ENCODE measurements at regions not wholly inside any gene's neighbourhood (a gene's known extent, or its start where the extent isn't known, plus 50 kb on each side); places are given as distances from the start of the nearest gene placed in this dataset.
"Not testable (repeated sequence)": the region's sequence is repeated elsewhere in the genome, so short reads cannot be mapped to it uniquely, and the experiment has no call there.

- no peak for DNase-seq (ENCODE audit: low read depth)
- no peak overlapping the region for H3K4me3 ChIP-seq (ENCODE audit: low read depth, low read length)
- TF ChIP-seq CTCF (IDR thresholded peaks at IDR 0.05; ENCODE audit: low read depth, low read length): no peak
- TF ChIP-seq MAX (IDR thresholded peaks at IDR 0.05; ENCODE audit: low read depth, low read length): no peak
- TF ChIP-seq MYC (IDR thresholded peaks at IDR 0.05; ENCODE audit: low read depth, low read length): no peak
- no peak for TF ChIP-seq POLR2A (IDR thresholded peaks at IDR 0.05; ENCODE audit: extremely low read depth, insufficient read length)
These were observed 1132.1 kb upstream of the ALCAM start for GRCh38 chr3:104234442-104235194.

GRCh38 chr3:104244680-104245220, 1122.0 kb upstream of the ALCAM start:
- TF ChIP-seq MAX (IDR thresholded peaks at IDR 0.05; ENCODE audit: low read depth, low read length) (no peak), MYC (IDR thresholded peaks at IDR 0.05; ENCODE audit: low read depth, low read length) (no peak), POLR2A (IDR thresholded peaks at IDR 0.05; ENCODE audit: extremely low read depth, insufficient read length) (no peak), CTCF (IDR thresholded peaks at IDR 0.05; ENCODE audit: low read depth, low read length) (no peak)
- no peak for DNase-seq (ENCODE audit: low read depth)
- no peak overlapping the region for H3K4me3 ChIP-seq (ENCODE audit: low read depth, low read length)

- TF ChIP-seq MYC (IDR thresholded peaks at IDR 0.05; ENCODE audit: low read depth, low read length): no peak
- no peak for TF ChIP-seq CTCF (IDR thresholded peaks at IDR 0.05; ENCODE audit: low read depth, low read length)
- no peak for TF ChIP-seq POLR2A (IDR thresholded peaks at IDR 0.05; ENCODE audit: extremely low read depth, insufficient read length)
- TF ChIP-seq MAX (IDR thresholded peaks at IDR 0.05; ENCODE audit: low read depth, low read length): no peak
- H3K4me3 ChIP-seq (ENCODE audit: low read depth, low read length): no peak overlapping the region
- DNase-seq (ENCODE audit: low read depth): no peak
These were observed 1121.4 kb upstream of the ALCAM start for GRCh38 chr3:104245261-104245660.

GRCh38 chr3:104245981-104246380, 1120.7 kb upstream of the ALCAM start:
- no peak for TF ChIP-seq POLR2A (IDR thresholded peaks at IDR 0.05; ENCODE audit: extremely low read depth, insufficient read length)
- no peak for TF ChIP-seq MAX (IDR thresholded peaks at IDR 0.05; ENCODE audit: low read depth, low read length)
- no peak for TF ChIP-seq MYC (IDR thresholded peaks at IDR 0.05; ENCODE audit: low read depth, low read length)
- TF ChIP-seq CTCF (IDR thresholded peaks at IDR 0.05; ENCODE audit: low read depth, low read length): no peak
- no peak for DNase-seq (ENCODE audit: low read depth)
- no peak overlapping the region for H3K4me3 ChIP-seq (ENCODE audit: low read depth, low read length)

GRCh38 chr3:104257486-104257885, 1109.2 kb upstream of the ALCAM start:
- DNase-seq (ENCODE audit: low read depth): no peak
- TF ChIP-seq MYC (IDR thresholded peaks at IDR 0.05; ENCODE audit: low read depth, low read length) (no peak), POLR2A (IDR thresholded peaks at IDR 0.05; ENCODE audit: extremely low read depth, insufficient read length) (no peak)
- no peak overlapping the region for H3K4me3 ChIP-seq (ENCODE audit: low read depth, low read length)

GRCh38 chr3:104263477-104263876, 1103.2 kb upstream of the ALCAM start:
- DNase-seq (ENCODE audit: low read depth): no peak
- TF ChIP-seq MYC (IDR thresholded peaks at IDR 0.05; ENCODE audit: low read depth, low read length): no peak
- TF ChIP-seq POLR2A (IDR thresholded peaks at IDR 0.05; ENCODE audit: extremely low read depth, insufficient read length): no peak
- no peak for TF ChIP-seq CTCF (IDR thresholded peaks at IDR 0.05; ENCODE audit: low read depth, low read length)
- no peak for TF ChIP-seq MAX (IDR thresholded peaks at IDR 0.05; ENCODE audit: low read depth, low read length)
- no peak overlapping the region for H3K4me3 ChIP-seq (ENCODE audit: low read depth, low read length)

- not testable (repeated sequence) for DNase-seq (ENCODE audit: low read depth); H3K4me3 ChIP-seq (ENCODE audit: low read depth, low read length)
These were observed 1100.5 kb upstream of the ALCAM start for GRCh38 chr3:104266219-104266618.

Measured in NB4 (cell line).